H1 (cell line): ENCODE measurements at regions not wholly inside any gene's neighbourhood (a gene's known extent, or its start where the extent isn't known, plus 50 kb on each side); places are given as distances from the start of the nearest gene placed in this dataset.

Experiments
- ATF3 ChIP-seq: IDR thresholded peaks from 2 replicates; pipeline ENCODE4 v1.6.1; 2011; ENCODE audit warnings: low read depth, mild to moderate bottlenecking, low read length; ENCODE audit not compliant: insufficient read depth
- CHD7 ChIP-seq: fragments of 300-600 bp; sonication (generic); IDR thresholded peaks from 2 replicates; pipeline ENCODE4 v1.7.1; 2012; ENCODE audit warnings: low read length, moderate library complexity, mild to moderate bottlenecking, inconsistent platforms; ENCODE audit not compliant: insufficient replicate concordance
- EGR1 ChIP-seq: IDR thresholded peaks from 2 replicates; pipeline ENCODE4 v1.6.1; 2011; ENCODE audit warnings: low read depth, low read length, borderline replicate concordance
- EZH2 ChIP-seq: fragments of 200-600 bp; sonication (generic); IDR thresholded peaks from 2 replicates; pipeline ENCODE4 v1.7.1; 2012; ENCODE audit warnings: low read depth, mild to moderate bottlenecking, moderate library complexity, low read length, inconsistent platforms; ENCODE audit not compliant: severe bottlenecking

GRCh38 chr12:25829192-25829591, 129.3 kb upstream of the RASSF8 start (continued):
- TF ChIP-seq CHD7 (no peak), ATF3 (no peak), EGR1 (no peak), EZH2 (no peak)
